ENCODE measurements at regions not wholly inside any gene's neighbourhood (a gene's known extent, or its start where the extent isn't known, plus 50 kb on each side); places are given as distances from the start of the nearest gene placed in this dataset.

- Mint-ChIP-seq H3K27ac (no peak overlapping the region), H3K9me3 (peaks cover 0 to 11% (median 0%) of the 10 kb centered on the region in 9 donors), H3K4me3 (no peak overlapping the region), H3K36me3 (no peaks in the 10 kb centered on the region), H3K4me1 (no peaks in the 10 kb centered on the region), H3K27me3 (no peaks in the 10 kb centered on the region)
- ATAC-seq (no peak), DNase-seq (no peak)
- POLR2A ChIA-PET = no interaction called here
Measured at GRCh38 chr3:154708554-154708953, 278.6 kb upstream of the GPR149 start.

DNA sequence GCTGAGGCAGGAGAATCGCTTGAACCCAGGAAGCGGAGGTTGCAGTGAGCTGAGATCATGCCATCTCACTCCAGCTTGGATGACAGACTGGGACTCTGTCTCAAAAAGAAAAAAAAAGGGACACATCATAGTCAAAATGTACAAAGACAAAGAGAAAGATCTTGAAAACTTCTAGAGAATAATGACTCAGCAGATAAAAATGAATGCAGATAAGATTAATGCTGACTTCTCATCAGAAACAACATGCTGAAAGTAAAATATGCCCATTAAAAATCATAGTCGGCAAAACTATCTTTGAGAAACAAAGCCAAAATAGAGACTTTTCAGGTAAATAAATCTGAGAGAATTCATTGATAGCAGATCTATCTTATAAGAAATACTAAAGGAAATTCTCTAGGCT, 271.1 kb upstream of the GPR149 start:
- H3K27ac Mint-ChIP-seq = no peak overlapping the region
- DNase-seq = no peak
- peaks cover 0 to 16% (median 0%) of the 10 kb centered on the region in 9 donors for H3K9me3 Mint-ChIP-seq
- no peaks in the 10 kb centered on the region for H3K4me1 Mint-ChIP-seq
- no peaks in the 10 kb centered on the region for H3K36me3 Mint-ChIP-seq
- ATAC-seq = no peak
- peaks cover 0 to 13% (median 0%) of the 10 kb centered on the region in 5 donors for H3K27me3 Mint-ChIP-seq
- POLR2A ChIA-PET = no interaction called here
- H3K4me3 Mint-ChIP-seq = no peak overlapping the region

DNA sequence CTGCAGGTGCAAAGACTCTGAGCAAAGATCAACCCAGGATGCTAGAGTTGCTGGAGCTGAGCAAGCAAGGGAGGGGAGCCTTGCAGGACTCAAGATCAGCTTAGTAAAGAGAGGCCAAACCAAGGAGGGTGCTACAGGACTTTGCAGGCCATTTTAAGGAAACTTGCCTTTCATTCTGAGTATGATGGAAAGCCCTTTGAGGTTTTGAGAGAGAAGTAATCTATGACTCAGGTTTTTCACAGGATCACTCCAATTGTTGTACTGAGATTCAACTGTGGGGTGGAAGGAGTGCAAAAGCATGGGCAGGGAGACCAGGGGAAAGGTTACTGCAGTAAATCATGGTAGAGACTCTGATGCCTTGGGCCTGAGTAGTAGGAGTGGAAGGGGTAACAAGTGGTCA, 260.4 kb upstream of the GPR149 start:
- H3K27me3 Mint-ChIP-seq = no peaks in the 10 kb centered on the region
- POLR2A ChIA-PET = no interaction called here
- H3K4me1 Mint-ChIP-seq = no peaks in the 10 kb centered on the region
- ATAC-seq (no peak), DNase-seq (no peak)
- H3K36me3 Mint-ChIP-seq = no peaks in the 10 kb centered on the region
- H3K4me3 Mint-ChIP-seq = no peak overlapping the region
- no peak overlapping the region for H3K27ac Mint-ChIP-seq
- peaks cover 0 to 2% (median 0%) of the 10 kb centered on the region in 9 donors for H3K9me3 Mint-ChIP-seq

DNA sequence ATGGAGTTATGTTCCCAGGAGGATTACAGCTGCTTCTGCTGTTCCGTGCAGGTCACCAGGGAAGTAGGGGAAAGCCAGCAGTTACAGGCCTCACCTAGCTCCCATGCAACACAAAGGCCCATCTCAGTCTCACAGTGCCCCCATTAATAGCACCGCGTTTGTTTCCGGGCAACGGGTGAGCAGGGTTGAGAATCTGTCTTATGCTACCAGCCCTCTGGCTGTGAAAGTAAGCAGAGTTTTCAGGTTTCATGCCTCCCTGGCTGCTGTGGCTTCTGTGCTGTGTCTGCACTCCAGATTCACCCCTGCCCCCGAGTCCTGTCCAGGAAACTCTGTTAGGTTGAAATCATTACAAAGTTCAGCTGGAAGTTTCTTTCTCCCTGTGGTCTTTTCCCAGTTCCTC, 254.4 kb upstream of the GPR149 start:
- DNase-seq = no peak
- H3K27ac Mint-ChIP-seq = no peak overlapping the region
- no peak overlapping the region for H3K4me3 Mint-ChIP-seq
- no peak for ATAC-seq
- no peaks in the 10 kb centered on the region for H3K27me3 Mint-ChIP-seq
- H3K36me3 Mint-ChIP-seq = no peaks in the 10 kb centered on the region
- POLR2A ChIA-PET = no interaction called here
- H3K9me3 Mint-ChIP-seq = peaks cover 0 to 29% (median 4%) of the 10 kb centered on the region in 9 donors
- H3K4me1 Mint-ChIP-seq = no peaks in the 10 kb centered on the region

GRCh38 chr3:154684021-154684420, 254.0 kb upstream of the GPR149 start:
- DNase-seq = no peak
- no peak overlapping the region for H3K4me3 Mint-ChIP-seq
- no peak for ATAC-seq
- H3K9me3 Mint-ChIP-seq = peaks cover 0 to 29% (median 4%) of the 10 kb centered on the region in 9 donors
- H3K27ac Mint-ChIP-seq = no peak overlapping the region
- POLR2A ChIA-PET = no interaction called here
- no peaks in the 10 kb centered on the region for H3K4me1 Mint-ChIP-seq
- no peaks in the 10 kb centered on the region for H3K36me3 Mint-ChIP-seq
- H3K27me3 Mint-ChIP-seq = no peaks in the 10 kb centered on the region

- Mint-ChIP-seq H3K27ac (no peak overlapping the region), H3K27me3 (no peaks in the 10 kb centered on the region), H3K36me3 (no peaks in the 10 kb centered on the region), H3K9me3 (peaks cover 0 to 7% (median 5%) of the 10 kb centered on the region in 9 donors), H3K4me1 (no peaks in the 10 kb centered on the region), H3K4me3 (no peak overlapping the region)
- POLR2A ChIA-PET = no interaction called here
- ATAC-seq (no peak), DNase-seq (no peak)
Measured at GRCh38 chr3:154678041-154678654, 248.2 kb upstream of the GPR149 start.

GRCh38 chr3:154668835-154669234, 238.8 kb upstream of the GPR149 start:
- Mint-ChIP-seq H3K27me3 (peaks cover 0 to 4% (median 0%) of the 10 kb centered on the region in 5 donors), H3K4me3 (no peak overlapping the region), H3K4me1 (no peaks in the 10 kb centered on the region), H3K36me3 (no peaks in the 10 kb centered on the region), H3K27ac (no peak overlapping the region), H3K9me3 (peaks cover 0 to 24% (median 0%) of the 10 kb centered on the region in 9 donors)
- POLR2A ChIA-PET = no interaction called here
- ATAC-seq (no peak), DNase-seq (no peak)

DNA sequence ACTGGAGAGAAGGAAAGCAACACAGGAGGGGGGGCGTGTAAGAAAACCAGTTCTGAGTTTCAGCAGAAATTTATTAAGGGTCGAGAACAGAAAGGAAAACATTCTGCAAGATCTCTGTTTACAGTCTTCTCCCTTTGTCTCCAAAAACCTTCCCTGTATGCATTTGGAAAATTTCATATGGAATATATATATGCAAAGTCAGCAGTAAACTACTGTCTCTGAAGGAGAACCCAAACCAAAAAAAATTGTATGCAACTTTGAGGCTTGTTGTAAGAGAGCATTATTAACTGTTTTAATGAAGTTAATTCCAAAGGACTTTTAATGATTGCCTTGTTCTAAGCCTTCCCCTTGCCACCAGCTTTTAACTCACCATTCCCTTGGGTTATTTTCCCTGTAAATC, 238.2 kb upstream of the GPR149 start:
- no peaks in the 10 kb centered on the region for H3K4me1 Mint-ChIP-seq
- no peak for ATAC-seq
- no peak overlapping the region for H3K27ac Mint-ChIP-seq
- POLR2A ChIA-PET = no interaction called here
- DNase-seq = no peak
- H3K4me3 Mint-ChIP-seq = no peak overlapping the region
- no peaks in the 10 kb centered on the region for H3K36me3 Mint-ChIP-seq
- peaks cover 0 to 19% (median 2%) of the 10 kb centered on the region in 9 donors for H3K9me3 Mint-ChIP-seq
- H3K27me3 Mint-ChIP-seq = peaks cover 0 to 7% (median 0%) of the 10 kb centered on the region in 5 donors

DNA sequence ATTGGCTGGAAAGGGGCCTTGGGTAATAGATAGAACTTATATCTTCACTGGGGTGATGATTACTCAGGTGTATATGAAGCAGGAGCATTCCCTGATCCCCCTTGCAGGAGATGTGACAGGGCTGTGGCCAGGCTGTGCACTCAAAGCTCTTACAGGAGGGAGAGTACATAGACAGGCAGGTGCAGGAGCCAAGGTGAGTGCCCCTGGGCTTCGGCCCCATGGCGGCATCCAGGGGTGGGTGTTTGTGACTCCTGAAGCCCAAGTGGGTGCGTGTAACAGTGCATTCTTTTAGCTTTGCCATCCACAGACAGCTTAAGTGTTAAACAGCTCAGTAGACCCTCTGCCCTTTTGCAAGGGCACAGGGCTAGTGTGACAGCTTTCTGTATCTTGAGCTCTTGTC, 236.6 kb upstream of the GPR149 start:
- Mint-ChIP-seq H3K4me3 (no peak overlapping the region), H3K27ac (no peak overlapping the region), H3K4me1 (no peaks in the 10 kb centered on the region), H3K9me3 (peaks cover 0 to 25% (median 2%) of the 10 kb centered on the region in 9 donors), H3K36me3 (no peaks in the 10 kb centered on the region), H3K27me3 (peaks cover 0 to 10% (median 1%) of the 10 kb centered on the region in 5 donors)
- no peak for ATAC-seq
- POLR2A ChIA-PET = no interaction called here
- DNase-seq = no peak

DNA sequence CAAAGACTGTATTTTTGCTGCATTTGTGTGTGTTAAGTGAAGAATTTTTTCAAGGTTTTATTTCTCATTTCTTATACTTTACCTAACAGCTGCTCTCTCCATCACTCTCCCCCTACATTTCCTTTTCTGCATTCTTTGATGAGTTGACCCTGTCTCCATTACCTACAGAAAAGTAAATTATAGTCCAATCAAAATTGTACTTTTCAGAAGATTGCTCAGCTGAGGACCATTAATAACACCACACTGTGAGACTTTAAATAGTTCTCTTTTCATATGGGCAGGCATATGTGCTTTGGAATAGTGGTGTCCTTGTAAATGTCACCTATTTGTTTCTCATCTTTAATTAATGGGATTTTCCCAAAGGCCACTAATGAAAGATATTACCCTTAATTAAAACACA, 234.7 kb upstream of the GPR149 start:
- peaks cover 0 to 6% (median 1%) of the 10 kb centered on the region in 5 donors for H3K27me3 Mint-ChIP-seq
- DNase-seq (no peak), ATAC-seq (no peak)
- H3K4me3 Mint-ChIP-seq = no peak overlapping the region
- H3K4me1 Mint-ChIP-seq = no peaks in the 10 kb centered on the region
- H3K9me3 Mint-ChIP-seq = peaks cover 0 to 25% (median 3%) of the 10 kb centered on the region in 9 donors
- no peaks in the 10 kb centered on the region for H3K36me3 Mint-ChIP-seq
- H3K27ac Mint-ChIP-seq = no peak overlapping the region
- POLR2A ChIA-PET = no interaction called here

GRCh38 chr3:154662851-154663250, 232.9 kb upstream of the GPR149 start:
- Mint-ChIP-seq H3K4me1 (no peaks in the 10 kb centered on the region), H3K36me3 (no peaks in the 10 kb centered on the region), H3K27me3 (peaks cover 0 to 6% (median 1%) of the 10 kb centered on the region in 5 donors), H3K27ac (no peak overlapping the region), H3K4me3 (no peak overlapping the region), H3K9me3 (peaks cover 0 to 25% (median 3%) of the 10 kb centered on the region in 9 donors)
- POLR2A ChIA-PET = no interaction called here
- ATAC-seq = no peak
- no peak for DNase-seq

- peaks cover 0 to 21% (median 3%) of the 10 kb centered on the region in 9 donors for H3K9me3 Mint-ChIP-seq
- no peak overlapping the region for H3K27ac Mint-ChIP-seq
- H3K4me3 Mint-ChIP-seq = no peak overlapping the region
- POLR2A ChIA-PET = no interaction called here
- H3K36me3 Mint-ChIP-seq = no peaks in the 10 kb centered on the region
- ATAC-seq (no peak), DNase-seq (no peak)
- H3K27me3 Mint-ChIP-seq = peaks cover 0 to 6% (median 0%) of the 10 kb centered on the region in 5 donors
- H3K4me1 Mint-ChIP-seq = no peaks in the 10 kb centered on the region
Measured at GRCh38 chr3:154660811-154661210, 230.8 kb upstream of the GPR149 start.

GRCh38 chr3:154658000-154658399, 228.0 kb upstream of the GPR149 start:
- H3K4me3 Mint-ChIP-seq = no peak overlapping the region
- H3K27ac Mint-ChIP-seq = no peak overlapping the region
- DNase-seq = no peak
- H3K9me3 Mint-ChIP-seq = peaks cover 0 to 20% (median 3%) of the 10 kb centered on the region in 9 donors
- peaks cover 0 to 1% (median 0%) of the 10 kb centered on the region in 5 donors for H3K27me3 Mint-ChIP-seq
- H3K4me1 Mint-ChIP-seq = no peaks in the 10 kb centered on the region
- no peak for ATAC-seq
- POLR2A ChIA-PET = no interaction called here
- no peaks in the 10 kb centered on the region for H3K36me3 Mint-ChIP-seq

DNA sequence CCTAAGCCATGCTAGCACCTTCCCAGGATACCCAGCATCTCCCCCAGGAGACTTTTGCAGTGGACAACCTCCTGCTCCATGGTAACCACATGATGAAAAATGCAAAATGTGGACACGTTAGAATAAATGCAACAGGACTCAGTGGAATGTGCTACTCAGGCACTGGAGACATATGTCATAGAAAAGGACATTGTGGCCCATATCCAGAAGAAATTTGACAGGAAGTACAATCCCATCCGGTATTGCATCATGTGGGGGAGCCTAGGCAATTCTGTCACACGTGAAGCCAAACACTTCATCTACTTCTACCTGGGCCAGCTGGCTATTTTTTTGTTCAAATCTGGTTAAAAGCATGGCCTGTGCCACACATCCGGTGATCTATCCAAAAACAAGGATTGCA, 227.2 kb upstream of the GPR149 start:
- no peak overlapping the region for H3K4me3 Mint-ChIP-seq
- POLR2A ChIA-PET = no interaction called here
- H3K9me3 Mint-ChIP-seq = peaks cover 0 to 13% (median 3%) of the 10 kb centered on the region in 9 donors
- DNase-seq = no peak
- no peak for ATAC-seq
- H3K4me1 Mint-ChIP-seq = no peaks in the 10 kb centered on the region
- H3K27ac Mint-ChIP-seq = no peak overlapping the region
- H3K36me3 Mint-ChIP-seq = no peaks in the 10 kb centered on the region
- peaks cover 0 to 1% (median 0%) of the 10 kb centered on the region in 5 donors for H3K27me3 Mint-ChIP-seq

Measured in naive thymus-derived CD8-positive, alpha-beta T cell (primary cell).